Left colon (tissue), 2 donors: ENCODE measurements at regions not wholly inside any gene's neighbourhood (a gene's known extent, or its start where the extent isn't known, plus 50 kb on each side); places are given as distances from the start of the nearest gene placed in this dataset.
"Not testable (repeated sequence)": the region's sequence is repeated elsewhere in the genome, so short reads cannot be mapped to it uniquely, and the experiment has no call there.

Source experiments
- ATAC-seq: fragments of 200-7000 bp; cut with Tn5 transposase; one replicate; pipeline ENCODE4 v1.9.1; 2020; ENCODE audit warnings: mild to moderate bottlenecking, moderate library complexity
- DNase-seq, 2 donors: peaks; one replicate each; pipeline ENCODE4 v3.0.0-alpha.2; 2020
- intact Hi-C, 2 donors: fragments of 100-400 bp; cut with DNase I in 1 of 2; cut with micrococcal nuclease in 1 of 2; formaldehyde crosslinking; loops; one replicate each; pipeline versions ENCODE4 v1.11.2 to v1.14.0; 2022; cut with DNase I, micrococcal nuclease
- donor health status: DM: no; HTN: no; CAD: no.
- donor health status: DM: yes; HTN: yes; CAD: no.

DNA sequence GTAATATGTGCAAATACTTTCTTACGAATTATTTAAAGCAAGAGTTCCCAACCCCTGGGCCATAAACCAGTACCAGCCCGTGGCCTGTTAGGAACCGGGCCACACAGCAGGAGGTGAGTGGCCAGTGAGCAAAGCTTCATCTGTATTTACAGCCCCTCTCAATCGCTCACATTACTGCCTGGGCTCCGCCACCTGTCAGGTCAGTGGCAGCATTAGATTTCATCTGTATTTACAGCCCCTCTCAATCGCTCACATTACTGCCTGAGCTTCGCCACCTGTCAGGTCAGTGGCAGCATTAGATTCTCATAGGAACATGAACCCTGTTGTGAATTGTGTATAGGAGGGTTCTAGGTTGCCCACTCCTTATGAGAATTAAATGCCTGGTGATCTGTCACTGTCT, 142.0 kb downstream of the RNASET2 start:
- no peak for ATAC-seq
- intact Hi-C loops: no loop called here
- no peak for DNase-seq

GRCh38 chr6:166813461-166813860, 142.9 kb downstream of the RNASET2 start:
- ATAC-seq (no peak), DNase-seq (no peak)
- intact Hi-C loops: no loop called here

DNA sequence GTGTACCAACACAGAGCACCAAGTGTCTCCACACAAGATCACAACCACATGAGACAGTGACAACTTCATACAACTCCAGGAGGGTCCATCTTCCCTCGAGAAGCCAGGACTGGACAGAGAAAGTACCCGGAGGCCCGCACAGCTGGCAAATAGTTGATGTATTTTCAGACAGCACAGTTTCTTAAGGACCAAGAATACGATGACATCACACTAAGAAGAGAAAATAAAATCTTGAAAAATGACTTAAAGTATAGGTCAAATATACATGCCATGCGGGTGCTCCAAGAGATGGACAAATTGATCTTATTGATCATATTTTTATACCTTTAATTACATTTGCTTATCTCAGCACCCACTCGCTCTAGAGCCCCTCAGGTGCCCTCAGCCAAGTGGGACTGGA, 145.5 kb downstream of the RNASET2 start:
- ATAC-seq (no peak), DNase-seq (no peak)
- intact Hi-C loops: no loop called here

DNA sequence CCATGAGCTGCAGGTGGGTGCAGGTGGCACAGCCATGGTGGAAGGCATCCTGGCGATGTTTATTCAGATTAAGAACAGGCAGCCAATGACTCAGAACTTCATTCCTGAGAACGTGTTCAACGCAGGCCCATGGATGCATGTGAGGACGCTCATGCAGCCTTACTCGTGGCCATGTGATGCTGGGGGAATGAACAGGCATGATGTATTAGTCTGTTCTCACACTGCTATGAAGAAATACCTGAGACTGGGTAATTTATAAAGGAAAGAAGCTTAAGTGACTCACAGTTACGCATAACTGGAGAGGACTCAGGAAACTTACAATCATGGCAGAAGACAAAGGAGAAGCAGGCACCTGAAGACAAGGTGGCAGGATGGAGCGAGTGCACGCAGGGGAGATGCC, 146.6 kb downstream of the RNASET2 start:
- intact Hi-C loops: no loop called here
- DNase-seq (no peak), ATAC-seq (no peak)

- intact Hi-C loops: no loop called here
- ATAC-seq (no peak), DNase-seq (no peak)
Measured at GRCh38 chr6:166806962-166807757, 149.2 kb downstream of the RNASET2 start.

GRCh38 chr6:166806217-166806838, 150.0 kb downstream of the RNASET2 start:
- ATAC-seq: no peak
- intact Hi-C loops: no loop called here

GRCh38 chr6:166803471-166803870, 152.9 kb downstream of the RNASET2 start:
- ATAC-seq: no peak
- intact Hi-C loops: no loop called here
- DNase-seq: no peak

More at GRCh38 chr6:166806217-166806838, 150.0 kb downstream of the RNASET2 start:
- no peak for DNase-seq

DNA sequence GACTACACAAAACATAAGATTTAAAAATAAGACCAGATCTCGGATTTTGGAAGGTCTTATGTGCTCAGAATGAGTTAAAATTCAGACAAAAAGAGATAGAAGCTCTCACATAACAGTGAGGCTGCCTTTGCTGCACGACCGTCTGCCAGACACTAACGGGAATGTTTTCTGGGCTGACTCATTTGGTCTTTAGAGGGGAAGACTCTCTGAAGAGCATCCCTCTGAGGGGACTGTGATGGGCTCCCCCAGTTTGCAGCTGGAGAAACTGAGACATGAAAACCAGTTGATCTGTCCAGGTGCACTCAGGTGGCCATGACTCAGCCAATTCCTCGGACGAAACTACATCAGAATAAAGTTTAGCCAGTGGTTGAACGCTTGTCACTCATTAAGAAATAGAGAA, 153.9 kb downstream of the RNASET2 start:
- DNase-seq (no peak), ATAC-seq (no peak)
- intact Hi-C loops: no loop called here

DNA sequence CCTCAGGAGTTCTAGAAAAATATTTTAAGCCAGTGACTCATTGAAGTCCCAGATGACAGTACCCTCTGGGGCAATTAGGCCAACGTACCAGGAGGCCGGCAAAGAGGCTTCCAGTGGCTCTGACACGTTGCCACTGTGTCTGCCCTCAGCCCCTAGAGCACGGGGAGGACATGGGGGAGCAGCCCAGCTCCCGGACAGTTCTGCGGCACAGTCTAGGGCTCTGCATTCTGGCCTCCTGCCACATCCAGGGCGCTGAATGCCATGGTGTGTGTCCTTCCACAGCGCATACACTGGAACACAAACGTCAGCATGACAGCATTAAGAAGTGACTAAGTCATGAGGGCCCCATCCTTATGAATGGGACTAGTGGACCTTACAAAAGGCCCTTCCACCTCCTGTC, 156.2 kb downstream of the RNASET2 start:
- DNase-seq (no peak), ATAC-seq (no peak)
- intact Hi-C loops: no loop called here

GRCh38 chr6:166798652-166799051, 157.7 kb downstream of the RNASET2 start:
- intact Hi-C loops: no loop called here
- no peak for ATAC-seq
- DNase-seq: no peak

GRCh38 chr6:166796610-166797009, 159.7 kb downstream of the RNASET2 start:
- DNase-seq: no peak
- ATAC-seq: no peak
- intact Hi-C loops: no loop called here

DNA sequence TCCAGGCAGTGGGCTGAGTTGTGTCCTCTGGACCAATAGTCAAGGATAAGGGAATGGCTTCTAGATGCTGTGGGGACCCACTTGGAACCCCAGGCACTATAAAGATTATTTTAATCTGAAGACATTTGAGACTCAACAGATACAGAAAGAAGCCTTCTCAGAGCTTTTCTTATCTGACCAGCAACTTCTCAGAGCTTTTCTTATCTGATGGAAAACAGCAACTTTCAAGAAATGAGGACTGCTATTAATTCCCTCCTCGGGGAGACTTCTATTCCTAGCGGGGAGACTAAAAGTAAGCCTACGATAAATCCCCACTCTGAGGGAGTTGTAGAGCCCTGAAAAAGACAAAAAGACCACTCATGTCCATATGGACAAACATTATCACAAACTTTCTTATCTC, 160.5 kb downstream of the RNASET2 start:
- no peak for ATAC-seq
- no peak for DNase-seq
- intact Hi-C loops: no loop called here

DNA sequence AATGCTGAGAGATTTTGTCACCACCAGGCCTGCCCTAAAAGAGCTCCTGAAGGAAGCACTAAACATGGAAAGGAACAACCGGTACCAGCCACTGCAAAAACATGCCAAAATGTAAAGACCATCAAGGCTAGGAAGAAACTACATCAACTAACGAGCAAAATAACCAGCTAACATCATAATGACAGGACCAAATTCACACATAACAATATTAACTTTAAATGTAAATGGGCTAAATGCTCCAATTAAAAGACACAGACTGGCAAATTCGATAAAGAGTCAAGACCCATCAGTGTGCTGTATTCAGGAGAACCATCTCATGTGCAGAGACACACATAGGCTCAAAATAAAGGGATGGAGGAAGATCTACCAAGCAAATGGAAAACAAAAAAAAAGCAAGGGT, 163.8 kb upstream of the RPS6KA2 start:
- DNase-seq, intact Hi-C loops, ATAC-seq: not testable (repeated sequence)

- intact Hi-C loops, ATAC-seq, DNase-seq: not testable (repeated sequence)
Measured at GRCh38 chr6:166788846-166789529, 161.9 kb upstream of the RPS6KA2 start.

DNA sequence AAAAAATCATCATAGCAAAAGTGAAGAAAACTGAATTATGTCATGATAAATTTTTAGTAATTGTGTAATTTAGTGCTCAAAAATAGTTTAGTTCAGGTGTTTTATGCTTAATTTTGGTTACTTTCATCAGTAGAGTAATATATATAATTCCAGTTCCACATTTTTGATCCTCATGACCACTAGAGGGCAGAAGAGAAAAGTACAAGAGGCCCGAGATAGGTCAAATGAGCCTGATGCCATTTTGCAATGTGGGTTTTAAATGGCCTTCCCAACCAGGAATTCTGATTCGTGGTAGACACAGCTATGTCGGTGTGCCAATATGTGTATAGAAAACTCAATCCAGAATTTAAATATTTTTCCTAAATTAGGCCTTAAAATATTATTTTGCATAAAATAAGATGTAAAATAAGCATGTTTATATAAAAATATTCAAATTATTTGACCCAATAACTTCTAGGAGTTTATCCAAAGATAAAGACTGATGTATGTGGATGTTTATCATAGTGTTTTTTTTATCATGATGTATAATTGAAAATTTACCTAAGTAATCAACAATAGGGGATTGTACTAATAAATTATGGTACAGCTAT, 159.7 kb upstream of the RPS6KA2 start:
- no peak for DNase-seq
- ATAC-seq: peak; percentile 71
- intact Hi-C loops: loop anchor here in 1 of 2 donors (2.0 kb wide), 1 partner anchor 202 kb away; no protein-coding TSS in a partner anchor

- DNase-seq: no peak
- ATAC-seq: no peak
- intact Hi-C loops: no loop called here
Measured at GRCh38 chr6:166785131-166785530, 158.1 kb upstream of the RPS6KA2 start.

DNA sequence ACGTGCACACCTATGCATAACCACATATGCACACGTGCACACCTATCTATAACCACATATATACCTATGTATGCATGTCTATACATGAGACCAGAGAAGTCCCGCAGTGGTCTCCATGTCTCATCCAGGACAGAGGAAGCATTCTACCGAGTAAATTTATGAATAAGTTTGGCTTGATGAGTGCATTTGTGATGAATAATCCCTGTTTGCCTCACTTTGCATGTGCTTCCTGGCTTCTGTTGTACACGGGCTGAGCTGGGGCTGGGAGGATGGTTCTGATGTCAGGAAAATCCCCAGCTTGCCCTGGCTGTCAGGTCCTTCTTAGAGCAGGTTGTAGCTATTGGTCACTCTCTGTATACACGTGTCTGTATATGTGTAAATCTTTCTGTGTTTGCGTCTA, 157.6 kb upstream of the RPS6KA2 start:
- ATAC-seq (no peak), DNase-seq (no peak)
- intact Hi-C loops: no loop called here

- intact Hi-C loops: no loop called here
- ATAC-seq (no peak), DNase-seq (no peak)
Measured at GRCh38 chr6:166782520-166782919, 155.5 kb upstream of the RPS6KA2 start.

DNA sequence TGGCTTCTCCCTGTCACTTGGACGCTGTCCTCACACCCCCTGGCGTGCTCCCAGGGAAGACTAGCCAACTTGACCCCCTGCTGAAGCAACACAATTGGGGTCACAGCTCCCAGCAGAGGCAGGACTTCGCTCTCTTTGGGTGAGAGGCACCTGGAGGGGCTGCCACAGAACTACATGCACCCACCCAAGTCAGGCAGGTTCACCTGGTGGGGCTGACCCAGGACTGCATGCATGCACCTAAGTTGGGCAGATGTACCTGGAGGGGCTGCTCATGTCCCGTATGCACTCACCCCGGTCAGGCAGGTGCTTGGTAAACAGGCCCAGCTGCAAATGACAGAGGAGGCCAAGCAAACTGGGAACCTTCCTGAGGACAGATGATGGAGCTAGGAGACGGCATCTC, 154.3 kb upstream of the RPS6KA2 start:
- intact Hi-C loops: no loop called here
- ATAC-seq: no peak
- DNase-seq: no peak
